HCT116 (cell line): ENCODE measurements at regions not wholly inside any gene's neighbourhood (a gene's known extent, or its start where the extent isn't known, plus 50 kb on each side); places are given as distances from the start of the nearest gene placed in this dataset.

Experiments
- ATAC-seq: fragments of 200-7000 bp; cut with Tn5 transposase; 2 replicates; pipeline ENCODE4 v1.9.1; 2020; ENCODE audit warnings: mild to moderate bottlenecking, moderate library complexity
- BruUV-seq: library from RNA; stranded (reverse); fragments of 400-500 nt; replicated peaks from 2 replicates; lab custom pipeline; 2021; lab: Mats Ljungman, UMichigan
- CTCF ChIA-PET: fragments of 300-600 bp; sonication (Branson Sonifier 250); formaldehyde crosslinking; loops from one replicate; lab custom pipeline; 2021; ENCODE audit warnings: antibody characterized with exemption; lab: Charles Lee
- POLR2A ChIA-PET: fragments of 300-600, 350-600 bp; sonication (Branson Sonifier 250); formaldehyde crosslinking; loops from one replicate; lab custom pipeline; 2021; ENCODE audit warnings: antibody characterized with exemption; lab: Charles Lee
- RAD21 ChIA-PET, 2 experiments: fragments of 300-600 bp; sonication (Branson Sonifier 250); formaldehyde crosslinking; loops; one replicate each; lab custom pipeline; 2023; ENCODE audit warnings: low total read pairs in 2 of 2; ENCODE audit not compliant: uncharacterized antibody in 2 of 2, unreplicated experiment in 2 of 2, low non-redundant PET in 1 of 2; lab: Charles Lee
- DNase-seq: peaks from one replicate; pipeline ENCODE4 v3.0.0-alpha.2; 2010; ENCODE audit warnings: low read depth, low spot score
- H2AFZ ChIP-seq: fragments of 200-600 bp; shearing (Covaris generic), sonication (generic); 2 replicates; pipeline ENCODE4 v1.6.1; 2017; ENCODE audit warnings: low read depth, mixed run types, mixed read lengths, antibody characterized with exemption, low read length; ENCODE audit not compliant: poor library complexity, severe bottlenecking
- H3K27ac ChIP-seq: 2 replicates; pipeline ENCODE4 v1.5.1; 2012; ENCODE audit warnings: low read depth, low read length
- H3K27me3 ChIP-seq: fragments of 200-600 bp; sonication (generic); 2 replicates; pipeline ENCODE4 v1.6.1; 2016; ENCODE audit warnings: mixed run types, low read length, mixed read lengths; ENCODE audit not compliant: insufficient read depth
- H3K36me3 ChIP-seq, 2 experiments: fragments of 200-500 bp in 1 of 2; fragments of 200-600 bp in 1 of 2; sonication (Bioruptor generic) in 1 of 2; sonication (generic) in 1 of 2; 2 replicates each; pipeline versions ENCODE4 v1.5.1 to v1.6.1; 2014 to 2016; ENCODE audit warnings: low read length in 2 of 2, inconsistent platforms in 1 of 2, mixed read lengths in 1 of 2, mixed run types in 1 of 2; ENCODE audit not compliant: insufficient read depth in 2 of 2, control insufficient read depth in 1 of 2
- H3K4me1 ChIP-seq, 2 experiments: fragments of 200-600 bp in 1 of 2; sonication (generic) in 1 of 2; 2 replicates each; pipeline versions ENCODE4 v1.5.1 to v1.6.1; 2012 to 2017; ENCODE audit warnings: low read length in 2 of 2, inconsistent platforms in 1 of 2, mild to moderate bottlenecking in 1 of 2, mixed read lengths in 1 of 2, mixed run types in 1 of 2, moderate library complexity in 1 of 2; ENCODE audit not compliant: insufficient read depth in 2 of 2, control insufficient read depth in 1 of 2
- H3K4me2 ChIP-seq: fragments of 200-600 bp; sonication (generic); 2 replicates; pipeline ENCODE4 v1.6.1; 2017; ENCODE audit warnings: mixed run types, low read length, mixed read lengths
- H3K4me3 ChIP-seq, 2 experiments: fragments of 200-600 bp in 1 of 2; sonication (generic) in 1 of 2; replicated peaks in 1 of 2; 2 replicates each; pipeline ENCODE4 v1.5.1; 2011 to 2016; ENCODE audit warnings: low read length in 2 of 2, control low read depth in 1 of 2, low read depth in 1 of 2, mild to moderate bottlenecking in 1 of 2, mixed read lengths in 1 of 2, mixed run types in 1 of 2
- H3K79me2 ChIP-seq: fragments of 200-600 bp; sonication (generic); 2 replicates; pipeline ENCODE4 v1.6.1; 2017; ENCODE audit warnings: mild to moderate bottlenecking, mixed run types, low read length, moderate library complexity, mixed read lengths; ENCODE audit not compliant: insufficient read depth
- H3K9ac ChIP-seq: fragments of 200-600 bp; sonication (generic); 2 replicates; pipeline ENCODE4 v1.6.1; 2016; ENCODE audit warnings: low read length, mixed read lengths
- H3K9me2 ChIP-seq: fragments of 200-600 bp; sonication (generic), shearing (Covaris generic); 2 replicates; pipeline ENCODE4 v1.6.1; 2017; ENCODE audit warnings: mixed run types, mild to moderate bottlenecking, moderate library complexity; ENCODE audit not compliant: insufficient read depth
- H3K9me3 ChIP-seq, 2 experiments: fragments of 200-500 bp in 1 of 2; fragments of 200-600 bp in 1 of 2; sonication (Bioruptor generic) in 1 of 2; sonication (generic) in 1 of 2; 2 replicates each; pipeline ENCODE4 v1.6.1; 2014 to 2017; ENCODE audit warnings: low read length in 2 of 2, mixed read lengths in 2 of 2, inconsistent platforms in 1 of 2, low read depth in 1 of 2, mild to moderate bottlenecking in 1 of 2, mixed run types in 1 of 2, moderate library complexity in 1 of 2; ENCODE audit not compliant: control insufficient read depth in 1 of 2, insufficient read depth in 1 of 2
- H4K20me1 ChIP-seq: fragments of 200-600 bp; sonication (generic), shearing (Covaris generic); 2 replicates; pipeline ENCODE4 v1.6.1; 2017; ENCODE audit warnings: mixed run types, mild to moderate bottlenecking, moderate library complexity; ENCODE audit not compliant: insufficient read depth
- CEBPB ChIP-seq: IDR thresholded peaks from 2 replicates; pipeline ENCODE4 v1.6.1; 2012; ENCODE audit warnings: low read depth
- ELF1 ChIP-seq: IDR thresholded peaks from 2 replicates; pipeline ENCODE4 v1.6.1; 2012; ENCODE audit warnings: low read depth, borderline replicate concordance
- EZH2 ChIP-seq: fragments of 200-600 bp; sonication (generic); IDR thresholded peaks from 2 replicates; pipeline ENCODE4 v1.6.1; 2017; ENCODE audit warnings: antibody characterized with exemption, mixed run types
- EZH2phosphoT487 ChIP-seq: fragments of 200-600 bp; IDR thresholded peaks from 2 replicates; pipeline ENCODE4 v1.6.1; 2018; ENCODE audit warnings: antibody characterized with exemption, borderline replicate concordance
- JUND ChIP-seq: IDR thresholded peaks from 2 replicates; pipeline ENCODE4 v1.6.1; 2012
- POLR2A ChIP-seq: IDR thresholded peaks from 2 replicates; pipeline ENCODE4 v1.7.0; 2011; ENCODE audit warnings: borderline replicate concordance; ENCODE audit not compliant: insufficient read depth, insufficient read length; ENCODE audit errors: extremely low read depth
- RAD21 ChIP-seq: IDR thresholded peaks from 2 replicates; pipeline ENCODE4 v1.6.1; 2012; ENCODE audit warnings: low read depth, mild to moderate bottlenecking
- SIN3A ChIP-seq: IDR thresholded peaks from 2 replicates; pipeline ENCODE4 v1.6.1; 2012; ENCODE audit warnings: low read depth
- SP1 ChIP-seq: IDR thresholded peaks from 2 replicates; pipeline ENCODE4 v1.6.1; 2012; ENCODE audit warnings: low read depth
- SRF ChIP-seq: IDR thresholded peaks from 2 replicates; pipeline ENCODE4 v1.6.1; 2012; ENCODE audit warnings: low read depth
- TCF7L2 ChIP-seq: IDR thresholded peaks from 2 replicates; pipeline ENCODE4 v1.7.0; 2011; ENCODE audit warnings: borderline replicate concordance, inconsistent platforms; ENCODE audit not compliant: insufficient read depth, insufficient read length; ENCODE audit errors: extremely low read depth
- YY1 ChIP-seq: IDR thresholded peaks from 2 replicates; pipeline ENCODE4 v1.6.1; 2011; ENCODE audit warnings: low read length, low read depth, moderate library complexity, mild to moderate bottlenecking; ENCODE audit not compliant: insufficient replicate concordance; ENCODE audit errors: extremely low read depth
- ZFX ChIP-seq: fragments of 450-650 bp; IDR thresholded peaks from 2 replicates; pipeline ENCODE4 v1.6.1; 2017
- ZNF274 ChIP-seq: fragments of 200-500 bp; sonication (Bioruptor generic); IDR thresholded peaks from 2 replicates; pipeline ENCODE4 v1.6.1; 2014; ENCODE audit warnings: mild to moderate bottlenecking, low read depth, low read length, inconsistent platforms
- intact Hi-C: fragments of 100-400 bp; cut with micrococcal nuclease; formaldehyde crosslinking; loops from 2 replicates; pipeline ENCODE4 v1.10.0; 2022
- TF ChIP-seq, protein P1 (sequence below): IDR thresholded peaks from 2 replicates; pipeline ENCODE4 v1.6.1; 2012
- TF ChIP-seq, protein P2 (sequence below): IDR thresholded peaks from 2 replicates; pipeline ENCODE4 v1.6.1; 2012; ENCODE audit warnings: low read depth
- TF ChIP-seq, protein P3 (sequence below), 3 experiments: fragments of 200-600 bp in 1 of 3; sonication (generic) in 1 of 3; IDR thresholded peaks in 2 of 3; conservative IDR thresholded peaks in 1 of 3; 2 replicates each; pipeline ENCODE4 v1.5.1; 2012 to 2017; ENCODE audit warnings: low read depth in 2 of 3, low read length in 2 of 3, antibody characterized with exemption in 1 of 3, borderline replicate concordance in 1 of 3, control low read depth in 1 of 3, mild to moderate bottlenecking in 1 of 3, mixed read lengths in 1 of 3, mixed run types in 1 of 3, moderate library complexity in 1 of 3; ENCODE audit not compliant: insufficient read depth in 1 of 3

DNA sequence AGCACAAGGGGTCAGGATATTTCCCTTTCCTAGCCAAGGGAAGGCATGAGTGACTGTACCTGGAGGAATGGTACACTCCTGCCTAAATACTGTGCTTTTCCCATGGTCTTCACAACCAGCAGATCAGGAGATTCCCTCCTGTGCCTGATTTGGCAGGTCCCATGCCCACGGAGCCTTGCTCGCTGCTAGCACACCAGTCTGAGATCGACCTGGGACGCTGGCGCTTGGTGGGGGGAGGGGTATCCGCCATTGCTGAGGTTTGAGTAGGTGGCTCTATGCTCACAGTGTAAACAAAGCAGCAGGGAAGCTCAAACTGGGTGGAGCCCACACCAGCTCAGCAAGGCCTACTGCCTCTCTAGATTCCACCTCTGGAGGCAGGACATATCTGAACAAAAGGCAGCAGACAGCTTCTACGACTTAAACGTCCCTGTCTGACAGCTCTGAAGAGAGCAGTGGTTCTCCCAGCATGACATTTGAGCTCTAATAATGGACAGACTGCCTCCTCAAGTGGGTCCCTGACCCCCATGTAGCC, 486.0 kb upstream of the CHRM3 start (continued):
- TF ChIP-seq YY1 (no peak), POLR2A (no peak), SP1 (no peak), EZH2phosphoT487 (no peak)
- TF ChIP-seq, protein P1, sequence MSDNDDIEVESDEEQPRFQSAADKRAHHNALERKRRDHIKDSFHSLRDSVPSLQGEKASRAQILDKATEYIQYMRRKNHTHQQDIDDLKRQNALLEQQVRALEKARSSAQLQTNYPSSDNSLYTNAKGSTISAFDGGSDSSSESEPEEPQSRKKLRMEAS = no peak
- TF ChIP-seq, protein P2, sequence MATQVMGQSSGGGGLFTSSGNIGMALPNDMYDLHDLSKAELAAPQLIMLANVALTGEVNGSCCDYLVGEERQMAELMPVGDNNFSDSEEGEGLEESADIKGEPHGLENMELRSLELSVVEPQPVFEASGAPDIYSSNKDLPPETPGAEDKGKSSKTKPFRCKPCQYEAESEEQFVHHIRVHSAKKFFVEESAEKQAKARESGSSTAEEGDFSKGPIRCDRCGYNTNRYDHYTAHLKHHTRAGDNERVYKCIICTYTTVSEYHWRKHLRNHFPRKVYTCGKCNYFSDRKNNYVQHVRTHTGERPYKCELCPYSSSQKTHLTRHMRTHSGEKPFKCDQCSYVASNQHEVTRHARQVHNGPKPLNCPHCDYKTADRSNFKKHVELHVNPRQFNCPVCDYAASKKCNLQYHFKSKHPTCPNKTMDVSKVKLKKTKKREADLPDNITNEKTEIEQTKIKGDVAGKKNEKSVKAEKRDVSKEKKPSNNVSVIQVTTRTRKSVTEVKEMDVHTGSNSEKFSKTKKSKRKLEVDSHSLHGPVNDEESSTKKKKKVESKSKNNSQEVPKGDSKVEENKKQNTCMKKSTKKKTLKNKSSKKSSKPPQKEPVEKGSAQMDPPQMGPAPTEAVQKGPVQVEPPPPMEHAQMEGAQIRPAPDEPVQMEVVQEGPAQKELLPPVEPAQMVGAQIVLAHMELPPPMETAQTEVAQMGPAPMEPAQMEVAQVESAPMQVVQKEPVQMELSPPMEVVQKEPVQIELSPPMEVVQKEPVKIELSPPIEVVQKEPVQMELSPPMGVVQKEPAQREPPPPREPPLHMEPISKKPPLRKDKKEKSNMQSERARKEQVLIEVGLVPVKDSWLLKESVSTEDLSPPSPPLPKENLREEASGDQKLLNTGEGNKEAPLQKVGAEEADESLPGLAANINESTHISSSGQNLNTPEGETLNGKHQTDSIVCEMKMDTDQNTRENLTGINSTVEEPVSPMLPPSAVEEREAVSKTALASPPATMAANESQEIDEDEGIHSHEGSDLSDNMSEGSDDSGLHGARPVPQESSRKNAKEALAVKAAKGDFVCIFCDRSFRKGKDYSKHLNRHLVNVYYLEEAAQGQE = no peak

DNA sequence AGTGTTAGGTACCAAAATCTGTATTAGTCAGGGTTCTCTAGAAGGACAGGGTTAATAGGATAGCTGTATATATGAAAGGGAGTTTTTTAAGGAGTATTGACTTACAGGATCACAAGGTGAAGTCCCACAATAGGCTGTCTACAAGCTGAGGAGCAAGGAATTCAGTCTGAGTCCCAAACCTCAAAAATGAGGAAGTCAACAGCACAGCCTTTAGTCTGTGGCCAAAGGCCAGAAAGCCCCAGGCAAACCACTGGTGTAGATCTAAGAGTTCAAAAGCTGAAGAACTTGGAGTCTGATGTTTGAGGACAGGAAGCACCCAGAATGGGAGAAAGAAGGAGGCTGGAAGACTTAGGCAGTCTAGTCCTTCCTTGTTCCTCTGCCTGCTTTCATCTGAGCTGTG, 487.5 kb upstream of the CHRM3 start:
- ChIA-PET POLR2A (no interaction called here), RAD21 (no interaction called here), CTCF (no interaction called here)
- H3K9me3 ChIP-seq = peaks cover 19 to 20% of the 10 kb centered on the region in 2 experiments; a peak in 3 of 4 replicates
- no peak overlapping the region for H3K9ac ChIP-seq
- H3K36me3 ChIP-seq = no peaks in the 10 kb centered on the region
- intact Hi-C loops = no loop called here
- H3K9me2 ChIP-seq = no peaks in the 10 kb centered on the region
- ATAC-seq = no peak
- no peaks in the 10 kb centered on the region for H3K79me2 ChIP-seq
- DNase-seq = no peak
- no peak overlapping the region for H2AFZ ChIP-seq
- TF ChIP-seq SRF (no peak), TCF7L2 (no peak), EZH2 (no peak), ZNF274 (no peak), SP1 (no peak), ELF1 (no peak), CEBPB (no peak), RAD21 (no peak), YY1 (no peak), ZFX (no peak), EZH2phosphoT487 (no peak), SIN3A (no peak), JUND (no peak)
- TF ChIP-seq, protein P1 = no peak
- TF ChIP-seq, protein P3, sequence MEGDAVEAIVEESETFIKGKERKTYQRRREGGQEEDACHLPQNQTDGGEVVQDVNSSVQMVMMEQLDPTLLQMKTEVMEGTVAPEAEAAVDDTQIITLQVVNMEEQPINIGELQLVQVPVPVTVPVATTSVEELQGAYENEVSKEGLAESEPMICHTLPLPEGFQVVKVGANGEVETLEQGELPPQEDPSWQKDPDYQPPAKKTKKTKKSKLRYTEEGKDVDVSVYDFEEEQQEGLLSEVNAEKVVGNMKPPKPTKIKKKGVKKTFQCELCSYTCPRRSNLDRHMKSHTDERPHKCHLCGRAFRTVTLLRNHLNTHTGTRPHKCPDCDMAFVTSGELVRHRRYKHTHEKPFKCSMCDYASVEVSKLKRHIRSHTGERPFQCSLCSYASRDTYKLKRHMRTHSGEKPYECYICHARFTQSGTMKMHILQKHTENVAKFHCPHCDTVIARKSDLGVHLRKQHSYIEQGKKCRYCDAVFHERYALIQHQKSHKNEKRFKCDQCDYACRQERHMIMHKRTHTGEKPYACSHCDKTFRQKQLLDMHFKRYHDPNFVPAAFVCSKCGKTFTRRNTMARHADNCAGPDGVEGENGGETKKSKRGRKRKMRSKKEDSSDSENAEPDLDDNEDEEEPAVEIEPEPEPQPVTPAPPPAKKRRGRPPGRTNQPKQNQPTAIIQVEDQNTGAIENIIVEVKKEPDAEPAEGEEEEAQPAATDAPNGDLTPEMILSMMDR (IDR thresholded peaks at IDR 0.05 in 2 of 3, conservative IDR thresholded peaks at IDR 0.05 in 1 of 3; ENCODE audit: borderline replicate concordance in 1 of 3, insufficient read depth in 1 of 3, low read depth in 2 of 3, low read length in 2 of 3) = no peak
- H3K4me2 ChIP-seq = no peak overlapping the region
- BruUV-seq = no TSS peak
- no peak overlapping the region for H3K27ac ChIP-seq
- H3K4me1 ChIP-seq = no peaks in the 10 kb centered on the region
- H3K4me3 ChIP-seq = no peak overlapping the region
- H4K20me1 ChIP-seq = no peaks in the 10 kb centered on the region
- no peaks in the 10 kb centered on the region for H3K27me3 ChIP-seq
